Stimulated activated CD8-positive, alpha-beta memory T cell treated with anti-CD3 and anti-CD28 coated beads, Interleukin-7, amount 100 ng/mL, for 24 hours (primary cell): ENCODE measurements at regions not wholly inside any gene's neighbourhood (a gene's known extent, or its start where the extent isn't known, plus 50 kb on each side); places are given as distances from the start of the nearest gene placed in this dataset.

Source experiments
- DNase-seq: peaks from one replicate; pipeline ENCODE4 v3.0.0-alpha.2; 2020; ENCODE audit warnings: low read depth

- DNase-seq, result no peak
Observed at GRCh38 chr2:9156483-9156882, 50.1 kb upstream of the ASAP2 start.

GRCh38 chr2:9154061-9154460 lies 52.6 kb upstream of the ASAP2 start:
- DNase-seq, result no peak

GRCh38 chr2:9153643-9153980 lies 53.0 kb upstream of the ASAP2 start:
- DNase-seq, result no peak

- DNase-seq, result no peak
Observed at GRCh38 chr2:9152975-9153642, 53.5 kb upstream of the ASAP2 start.

- no peak for DNase-seq
Observed at GRCh38 chr2:9150906-9151305, 55.7 kb upstream of the ASAP2 start.

GRCh38 chr2:9150568-9150900 lies 56.1 kb upstream of the ASAP2 start:
- DNase-seq, result no peak

GRCh38 chr2:9149726-9150567 lies 56.7 kb upstream of the ASAP2 start:
- DNase-seq, result no peak

GRCh38 chr2:9149388-9149660 lies 57.3 kb upstream of the ASAP2 start:
- DNase-seq, result no peak

GRCh38 chr2:9146646-9147045 lies 60.0 kb upstream of the ASAP2 start:
- DNase-seq, result no peak

- DNase-seq, result no peak
Observed at GRCh38 chr2:9145752-9146430, 60.7 kb upstream of the ASAP2 start.

- no peak for DNase-seq
Observed at GRCh38 chr2:9145109-9145751, 61.4 kb upstream of the ASAP2 start.

GRCh38 chr2:9144617-9145016 lies 62.0 kb upstream of the ASAP2 start:
- DNase-seq, result no peak

GRCh38 chr2:9144046-9144445 lies 62.6 kb upstream of the ASAP2 start:
- no peak for DNase-seq

GRCh38 chr2:9143264-9143815 lies 63.3 kb upstream of the ASAP2 start:
- no peak for DNase-seq

GRCh38 chr2:9142551-9143263 lies 63.9 kb upstream of the ASAP2 start:
- DNase-seq, result peak; percentile 80

- DNase-seq, result no peak
Observed at GRCh38 chr2:9141706-9142460, 64.7 kb upstream of the ASAP2 start.

- no peak for DNase-seq
Observed at GRCh38 chr2:9141091-9141667, 65.4 kb upstream of the ASAP2 start.

GRCh38 chr2:9140645-9141044 lies 66.0 kb upstream of the ASAP2 start:
- no peak for DNase-seq

GRCh38 chr2:9139491-9140443 lies 66.8 kb upstream of the ASAP2 start:
- peak; percentile 57 for DNase-seq
